ENCODE measurements at regions not wholly inside any gene's neighbourhood (a gene's known extent, or its start where the extent isn't known, plus 50 kb on each side); places are given as distances from the start of the nearest gene placed in this dataset.

- TF ChIP-seq YY1 (IDR thresholded peaks at IDR 0.05; ENCODE audit: insufficient read depth, insufficient read length) (no peak), ZNF274 (IDR thresholded peaks at IDR 0.05; ENCODE audit: low read depth, low read length) (no peak), SUZ12 (IDR thresholded peaks at IDR 0.05; ENCODE audit: extremely low read depth, insufficient read depth, insufficient read length) (no peak)
Observed at GRCh38 chr6:8166156-8166555, 63.8 kb upstream of the EEF1E1 start.

All from NT2/D1 (cell line).